ENCODE measurements at regions not wholly inside any gene's neighbourhood (a gene's known extent, or its start where the extent isn't known, plus 50 kb on each side); places are given as distances from the start of the nearest gene placed in this dataset.

DNA sequence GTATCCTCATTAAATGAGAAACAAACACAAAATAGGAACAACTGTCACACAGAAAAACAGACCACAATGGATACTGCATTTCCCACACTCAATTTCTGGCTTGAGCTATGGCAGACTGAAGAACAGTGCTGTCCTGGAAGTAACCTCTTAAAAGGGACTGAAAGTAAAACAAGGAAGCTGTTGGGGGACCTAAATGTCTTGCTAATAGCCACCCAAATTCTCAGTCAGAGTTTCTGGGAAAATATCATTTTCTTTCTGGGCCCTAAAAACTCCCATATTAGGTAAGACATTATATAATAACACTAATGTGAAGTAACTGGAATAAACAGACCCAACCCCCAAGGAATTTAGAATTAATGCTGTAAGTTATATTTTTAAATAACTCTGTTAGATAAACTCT lies 80.9 kb upstream of the TFEC start:
- TF ChIP-seq, protein P1, sequence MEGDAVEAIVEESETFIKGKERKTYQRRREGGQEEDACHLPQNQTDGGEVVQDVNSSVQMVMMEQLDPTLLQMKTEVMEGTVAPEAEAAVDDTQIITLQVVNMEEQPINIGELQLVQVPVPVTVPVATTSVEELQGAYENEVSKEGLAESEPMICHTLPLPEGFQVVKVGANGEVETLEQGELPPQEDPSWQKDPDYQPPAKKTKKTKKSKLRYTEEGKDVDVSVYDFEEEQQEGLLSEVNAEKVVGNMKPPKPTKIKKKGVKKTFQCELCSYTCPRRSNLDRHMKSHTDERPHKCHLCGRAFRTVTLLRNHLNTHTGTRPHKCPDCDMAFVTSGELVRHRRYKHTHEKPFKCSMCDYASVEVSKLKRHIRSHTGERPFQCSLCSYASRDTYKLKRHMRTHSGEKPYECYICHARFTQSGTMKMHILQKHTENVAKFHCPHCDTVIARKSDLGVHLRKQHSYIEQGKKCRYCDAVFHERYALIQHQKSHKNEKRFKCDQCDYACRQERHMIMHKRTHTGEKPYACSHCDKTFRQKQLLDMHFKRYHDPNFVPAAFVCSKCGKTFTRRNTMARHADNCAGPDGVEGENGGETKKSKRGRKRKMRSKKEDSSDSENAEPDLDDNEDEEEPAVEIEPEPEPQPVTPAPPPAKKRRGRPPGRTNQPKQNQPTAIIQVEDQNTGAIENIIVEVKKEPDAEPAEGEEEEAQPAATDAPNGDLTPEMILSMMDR (conservative IDR thresholded peaks at IDR 0.05; ENCODE audit: low read depth, low read length), result no peak
- no peak for TF ChIP-seq EZH2 (IDR thresholded peaks at IDR 0.05; ENCODE audit: low read length, unreplicated experiment)
